C4-2B (cell line): ENCODE measurements at regions not wholly inside any gene's neighbourhood (a gene's known extent, or its start where the extent isn't known, plus 50 kb on each side); places are given as distances from the start of the nearest gene placed in this dataset.

Experiments
- CTCF ChIP-seq: fragments of 450-650 bp; conservative IDR thresholded peaks from 2 replicates; pipeline ENCODE4 v1.5.1; 2017; ENCODE audit warnings: mild to moderate bottlenecking
- ZFX ChIP-seq: fragments of 450-650 bp; IDR thresholded peaks from 2 replicates; pipeline ENCODE4 v1.6.1; 2017

- no peak for TF ChIP-seq CTCF
- no peak for TF ChIP-seq ZFX
Observed at GRCh38 chr10:4371691-4372295, 454.2 kb upstream of the AKR1E2 start.
